NCI-H2107 (cell line): ENCODE measurements at regions not wholly inside any gene's neighbourhood (a gene's known extent, or its start where the extent isn't known, plus 50 kb on each side); places are given as distances from the start of the nearest gene placed in this dataset.

ENCODE experiments used
- DNase-seq: peaks from one replicate; lab custom pipeline; 2025; lab: John Stamatoyannopoulos, UW

DNA sequence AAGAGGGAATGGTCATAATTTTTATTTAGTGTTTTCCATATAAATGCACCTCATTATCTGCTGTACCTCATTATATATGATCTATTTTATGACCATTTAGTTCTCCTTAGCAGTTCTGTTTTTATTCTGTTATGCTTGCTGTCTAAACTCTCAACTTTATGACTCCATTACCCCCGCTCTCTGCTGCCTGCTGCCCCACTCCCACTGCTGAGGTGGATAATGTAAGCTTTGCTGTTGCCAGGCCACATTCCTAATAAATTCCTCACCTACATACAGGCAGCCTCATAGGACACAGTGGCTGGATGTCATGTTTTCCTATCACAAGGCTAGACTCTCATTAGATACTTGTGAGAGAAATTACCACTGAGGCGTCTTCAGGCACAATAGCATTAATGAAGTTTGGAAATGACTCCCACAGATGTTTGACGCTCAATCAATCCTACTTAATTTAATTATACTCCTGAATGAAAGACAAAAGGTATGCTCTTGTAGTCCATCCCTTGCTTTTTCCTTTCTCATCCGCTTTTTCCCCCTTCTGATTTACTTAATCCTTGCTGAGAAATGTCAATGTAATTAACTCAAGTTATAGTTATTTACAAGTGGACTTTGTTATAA, 497.5 kb upstream of the IGFBP7 start:
- no peak for DNase-seq

- DNase-seq: no peak
These were observed 495.2 kb upstream of the IGFBP7 start for GRCh38 chr4:57605376-57605775.

DNA sequence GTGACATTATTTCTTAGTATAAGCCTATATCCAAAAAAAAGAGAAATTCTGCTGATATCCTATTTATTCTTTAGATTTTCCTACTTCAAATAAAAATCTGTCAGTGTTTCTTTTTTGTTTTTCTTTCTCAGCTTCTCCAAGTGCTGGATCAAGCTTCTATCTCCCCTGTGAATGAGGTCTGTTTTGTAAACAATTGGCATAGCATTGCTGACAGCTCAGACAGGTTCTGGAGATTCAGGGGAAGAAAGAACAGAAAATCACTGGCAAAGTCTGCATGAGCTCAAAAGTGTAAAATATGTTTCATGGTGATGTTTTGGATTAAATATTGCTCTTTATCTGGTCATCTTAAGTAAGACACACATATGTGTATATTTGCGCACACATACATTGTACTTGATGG, 492.0 kb upstream of the IGFBP7 start:
- no peak for DNase-seq

- no peak for DNase-seq
These were observed 480.9 kb upstream of the IGFBP7 start for GRCh38 chr4:57591073-57591472.

- DNase-seq: no peak
These were observed 478.4 kb upstream of the IGFBP7 start for GRCh38 chr4:57588557-57588956.

- no peak for DNase-seq
These were observed 470.8 kb upstream of the IGFBP7 start for GRCh38 chr4:57580710-57581599.

GRCh38 chr4:57575426-57575825, 465.2 kb upstream of the IGFBP7 start:
- no peak for DNase-seq

DNA sequence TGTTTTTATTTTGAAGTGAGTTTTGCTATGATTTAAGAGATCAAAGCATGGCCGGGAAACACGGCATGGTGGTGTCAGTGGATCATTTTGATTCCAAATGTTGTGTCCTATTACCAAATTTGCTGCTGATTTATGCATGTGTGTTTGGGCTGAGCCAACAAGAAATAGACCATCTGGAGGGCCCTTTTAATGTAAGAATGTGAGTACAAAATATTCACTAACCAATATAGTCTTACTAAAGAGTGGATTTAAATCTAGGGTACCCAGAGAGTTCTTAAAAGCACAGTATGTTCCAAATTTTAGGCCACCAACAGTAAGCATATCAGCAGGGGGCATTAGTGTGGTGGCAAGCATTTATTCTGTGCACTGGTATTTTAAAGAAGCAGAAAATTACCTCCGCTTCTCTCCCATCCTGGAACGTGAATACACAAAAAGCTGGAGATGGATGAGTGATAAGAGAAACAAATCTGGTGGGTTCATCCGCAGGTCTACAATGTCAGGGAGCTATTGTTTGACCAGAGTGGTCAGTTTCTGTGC, 444.4 kb upstream of the IGFBP7 start:
- DNase-seq: no peak

- no peak for DNase-seq
These were observed 443.5 kb upstream of the IGFBP7 start for GRCh38 chr4:57553728-57554127.

DNA sequence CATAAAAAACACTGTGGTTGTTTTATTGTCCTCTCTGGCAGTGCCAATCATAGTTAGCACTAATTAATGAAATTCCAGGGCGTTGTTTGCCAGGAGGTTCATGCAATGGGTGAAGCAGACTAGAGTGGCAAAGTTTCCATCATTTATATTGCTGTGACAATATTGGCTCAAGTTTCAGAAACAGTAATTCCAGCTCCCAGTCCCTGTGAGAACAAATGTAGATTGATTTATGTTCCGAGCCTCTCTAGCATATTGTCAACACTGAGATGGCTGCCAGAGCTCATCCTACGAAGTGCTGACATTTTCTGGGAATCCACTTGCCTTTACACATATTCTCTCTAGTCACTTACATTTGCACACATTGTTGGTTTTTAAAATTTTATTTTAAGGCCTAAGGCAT, 440.0 kb upstream of the IGFBP7 start:
- no peak for DNase-seq

DNA sequence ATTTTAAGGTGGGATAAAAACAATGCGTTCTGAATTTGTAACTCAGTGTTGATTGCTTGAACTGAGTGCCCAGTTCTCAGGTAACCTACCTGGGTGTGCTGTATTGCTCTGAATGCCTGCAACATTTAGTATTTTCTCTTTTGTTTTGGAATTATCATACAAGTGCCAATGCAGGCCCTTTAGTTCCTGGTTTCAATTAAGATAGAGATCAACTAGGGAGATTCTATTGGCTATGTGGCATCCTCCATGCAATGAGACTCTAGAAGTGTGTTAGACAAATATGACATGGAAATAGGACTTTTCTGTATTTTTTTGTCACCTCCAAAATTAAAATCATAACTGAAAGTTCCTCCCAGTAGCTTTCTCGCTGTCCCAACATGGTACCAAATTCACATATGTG, 438.7 kb upstream of the IGFBP7 start:
- DNase-seq: no peak

GRCh38 chr4:57544811-57545654, 434.8 kb upstream of the IGFBP7 start:
- no peak for DNase-seq

DNA sequence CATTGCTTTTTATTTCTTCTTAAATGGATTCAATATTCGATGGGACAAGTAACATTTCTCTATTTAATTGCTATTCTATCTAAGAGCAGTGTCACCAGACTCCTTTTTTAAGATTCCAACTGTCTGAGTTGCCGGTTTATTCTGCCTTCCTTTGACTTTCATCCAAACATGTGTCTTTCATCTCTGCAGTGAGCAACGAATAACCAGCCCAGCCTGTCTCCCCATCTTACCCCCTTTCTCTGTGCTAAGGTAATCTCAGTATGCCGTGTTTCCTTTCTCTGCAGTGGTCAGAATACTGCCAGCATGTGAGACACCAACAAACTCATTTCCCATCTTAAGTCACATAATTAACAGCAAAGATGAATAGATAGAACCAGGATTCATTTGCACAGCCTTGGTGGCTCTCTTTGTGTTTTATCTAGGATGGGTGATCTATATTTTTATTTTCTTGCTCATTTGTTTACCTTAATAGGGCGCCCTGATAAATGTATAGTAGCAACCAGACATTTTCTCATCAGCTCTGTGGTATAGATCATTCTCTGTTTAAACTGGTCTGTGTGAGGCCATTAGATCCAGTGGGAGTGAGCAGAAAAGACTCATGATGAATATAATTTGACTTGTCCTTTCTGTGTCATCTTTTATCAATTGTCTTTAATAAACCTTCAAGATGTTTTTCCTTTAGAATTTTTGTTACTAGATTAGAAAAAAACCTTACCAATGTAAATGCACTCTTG, 394.8 kb upstream of the IGFBP7 start:
- no peak for DNase-seq

DNA sequence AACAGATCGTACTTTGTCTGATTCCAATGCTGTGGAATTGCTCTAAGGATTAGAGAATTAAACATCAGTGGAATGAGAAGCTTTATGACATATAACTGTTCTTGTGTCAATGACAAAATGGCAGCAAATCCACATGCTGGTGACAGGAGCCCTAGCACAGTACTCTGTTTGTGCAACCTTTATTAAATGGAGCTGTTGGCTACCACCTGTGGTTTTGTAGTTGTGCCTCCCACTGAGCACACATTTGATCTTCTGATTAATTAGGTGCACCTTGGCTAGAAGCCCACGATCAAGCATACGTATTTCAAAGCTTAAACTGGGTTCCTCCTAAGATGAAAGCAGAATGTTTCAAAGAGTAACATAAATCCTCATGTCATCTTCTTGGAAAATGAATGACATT, 394.0 kb upstream of the IGFBP7 start:
- no peak for DNase-seq

- DNase-seq: no peak
These were observed 391.5 kb upstream of the IGFBP7 start for GRCh38 chr4:57501720-57502119.

- no peak for DNase-seq
These were observed 389.6 kb upstream of the IGFBP7 start for GRCh38 chr4:57499786-57500185.

DNA sequence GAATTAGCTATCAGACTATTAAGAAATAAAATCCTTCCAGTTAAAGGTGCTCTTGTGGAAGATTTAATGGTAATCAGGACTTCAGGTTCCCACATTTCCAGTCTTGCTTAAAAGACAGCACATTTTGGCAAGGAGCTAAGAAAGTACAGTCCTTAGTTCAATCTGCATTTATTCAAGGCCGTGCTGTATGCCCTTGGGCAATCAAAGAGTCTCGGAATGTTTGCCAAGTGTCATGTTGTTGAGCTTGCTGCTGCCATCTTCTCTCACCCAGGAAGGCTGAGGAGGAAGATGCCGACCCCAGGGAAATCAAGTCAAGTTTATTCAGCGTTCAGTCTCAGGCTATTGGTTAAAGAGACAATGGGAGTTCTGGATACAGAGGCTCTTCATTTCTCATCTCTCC, 388.1 kb upstream of the IGFBP7 start:
- no peak for DNase-seq

DNA sequence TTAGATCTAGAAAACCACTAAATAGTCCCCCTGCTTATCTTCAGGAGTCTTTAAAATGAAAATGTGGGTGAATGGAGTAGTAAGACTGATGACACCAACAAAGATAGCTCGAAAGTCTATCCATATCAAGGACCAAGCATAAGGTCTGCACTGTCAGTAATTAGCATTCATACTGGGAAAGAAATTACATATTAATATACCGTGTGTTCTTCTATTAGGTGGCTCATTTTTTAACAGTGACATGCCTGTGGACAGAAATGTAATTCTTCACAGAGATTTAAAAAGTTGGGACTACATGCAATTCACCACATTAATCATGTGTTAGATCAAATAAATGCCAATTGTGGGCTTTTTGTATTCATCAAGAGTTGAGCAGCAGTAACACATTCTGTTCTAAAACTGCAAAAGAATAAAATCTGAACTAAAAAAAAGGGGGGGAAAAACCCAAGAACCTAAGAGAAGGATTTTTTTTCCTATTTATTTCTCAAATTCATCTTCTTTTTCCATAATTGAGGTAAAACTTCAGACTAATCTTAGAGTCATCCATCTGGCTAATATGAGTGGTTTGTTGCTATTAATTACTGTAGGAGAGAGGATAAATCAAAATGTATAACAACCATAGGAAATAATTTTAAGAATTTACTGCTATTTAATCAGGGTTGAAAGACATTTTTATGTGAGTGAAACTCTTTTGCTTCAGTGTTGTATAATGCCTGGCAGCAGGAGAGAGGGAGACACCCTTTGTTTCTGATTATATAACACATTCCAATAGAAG, 386.7 kb upstream of the IGFBP7 start:
- no peak for DNase-seq

GRCh38 chr4:57494821-57495220, 384.6 kb upstream of the IGFBP7 start:
- no peak for DNase-seq

DNA sequence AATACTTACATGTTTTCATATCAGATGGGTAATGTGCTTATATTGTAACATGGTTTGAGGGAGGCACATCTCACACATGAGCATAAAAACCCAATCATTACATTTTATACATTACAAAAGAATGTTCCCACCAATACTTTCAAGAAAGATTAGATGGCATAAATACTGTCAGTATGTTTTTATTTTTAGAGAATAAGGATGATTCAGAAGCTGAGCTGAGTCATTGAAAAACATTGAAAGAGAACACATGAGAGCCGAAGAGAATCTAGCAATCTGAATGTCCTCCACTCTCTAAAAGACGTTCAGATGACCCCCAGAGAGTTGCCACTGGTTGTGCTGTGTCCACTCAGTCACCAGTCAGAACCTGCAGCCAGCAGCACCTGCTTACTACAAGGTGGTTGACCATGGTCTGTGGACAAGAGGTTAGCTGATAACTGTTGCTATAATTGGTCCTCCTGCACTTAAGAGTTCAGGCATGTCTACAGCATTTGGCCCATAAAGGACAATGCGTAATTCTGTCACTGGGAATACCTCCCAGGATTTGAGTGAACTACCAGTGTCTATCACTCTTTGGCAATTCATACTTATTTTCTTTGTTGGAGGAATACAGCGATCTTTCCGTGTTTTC, 382.2 kb upstream of the IGFBP7 start:
- no peak for DNase-seq

GRCh38 chr4:57491388-57491787, 381.2 kb upstream of the IGFBP7 start:
- DNase-seq: no peak
